SK-N-SH treated with all-trans-retinoic acid at 6 μM for 48 hours (cell line): ENCODE measurements at regions not wholly inside any gene's neighbourhood (a gene's known extent, or its start where the extent isn't known, plus 50 kb on each side); places are given as distances from the start of the nearest gene placed in this dataset.

Source experiments
- ATAC-seq: fragments of 200-7000 bp; cut with Tn5 transposase; 3 replicates; pipeline ENCODE4 v1.9.1; 2020; ENCODE audit warnings: mild to moderate bottlenecking, moderate library complexity
- ARNTL ChIP-seq: fragments of 450-650 bp; formaldehyde crosslinking; IDR thresholded peaks from 2 replicates; pipeline ENCODE4 v1.5.0; 2020; ENCODE audit warnings: low read depth, mild to moderate bottlenecking, moderate library complexity, borderline replicate concordance
- BACH2 ChIP-seq: fragments of 250-450 bp; sonication (Bioruptor Pico); IDR thresholded peaks from 2 replicates; pipeline ENCODE4 v1.9.0; 2021; ENCODE audit warnings: mild to moderate bottlenecking, borderline replicate concordance
- CREB5 ChIP-seq: fragments of 250-450 bp; sonication (Bioruptor Pico); IDR thresholded peaks from 2 replicates; pipeline ENCODE4 v1.5.1; 2020; ENCODE audit warnings: low read depth, mild to moderate bottlenecking, moderate library complexity
- CSRNP3 ChIP-seq: fragments of 250-450 bp; sonication (Bioruptor Pico); IDR thresholded peaks from 2 replicates; pipeline ENCODE4 v1.5.1; 2021; ENCODE audit warnings: mild to moderate bottlenecking, moderate library complexity
- ESRRG ChIP-seq: fragments of 250-450 bp; sonication (Bioruptor Pico); IDR thresholded peaks from 2 replicates; pipeline ENCODE4 v1.6.1; 2021; ENCODE audit warnings: mild to moderate bottlenecking
- GLIS3 ChIP-seq: fragments of 250-450 bp; sonication (Bioruptor Pico); IDR thresholded peaks from 2 replicates; pipeline ENCODE4 v1.5.0; 2020; ENCODE audit warnings: mild to moderate bottlenecking, moderate library complexity
- ISL1 ChIP-seq: fragments of 250-450 bp; sonication (Bioruptor Pico); IDR thresholded peaks from 2 replicates; pipeline ENCODE4 v2.1.2; 2022; ENCODE audit warnings: mild to moderate bottlenecking, moderate library complexity
- OSR1 ChIP-seq: fragments of 250-450 bp; sonication (Bioruptor Pico); IDR thresholded peaks from 2 replicates; pipeline ENCODE4 v1.8.0; 2022; ENCODE audit warnings: moderate library complexity, mild to moderate bottlenecking, inconsistent platforms
- PATZ1 ChIP-seq: fragments of 250-450 bp; sonication (Bioruptor Pico); IDR thresholded peaks from 2 replicates; pipeline ENCODE4 v1.8.0; 2020; ENCODE audit warnings: mild to moderate bottlenecking, moderate library complexity, borderline replicate concordance
- POU6F1 ChIP-seq: fragments of 250-450 bp; sonication (Bioruptor Pico); IDR thresholded peaks from 2 replicates; pipeline ENCODE4 v1.8.0; 2021; ENCODE audit warnings: low read depth, mild to moderate bottlenecking, moderate library complexity, borderline replicate concordance
- RARB ChIP-seq: fragments of 250-450 bp; sonication (Bioruptor Pico); IDR thresholded peaks from 2 replicates; pipeline ENCODE4 v1.8.0; 2021; ENCODE audit warnings: mild to moderate bottlenecking, moderate library complexity
- SNAI2 ChIP-seq: fragments of 250-450 bp; sonication (Bioruptor Pico); IDR thresholded peaks from 2 replicates; pipeline ENCODE4 v1.5.0; 2020; ENCODE audit warnings: mild to moderate bottlenecking, moderate library complexity
- TCF4 ChIP-seq: fragments of 250-450 bp; sonication (Bioruptor Pico); IDR thresholded peaks from 2 replicates; pipeline ENCODE4 v1.8.0; 2021; ENCODE audit warnings: mild to moderate bottlenecking, moderate library complexity, borderline replicate concordance
- TOX ChIP-seq: fragments of 250-450 bp; sonication (Bioruptor Pico); IDR thresholded peaks from 2 replicates; pipeline ENCODE4 v1.8.0; 2021; ENCODE audit warnings: mild to moderate bottlenecking, moderate library complexity, borderline replicate concordance
- TSHZ2 ChIP-seq: fragments of 250-450 bp; sonication (Bioruptor Pico); IDR thresholded peaks from 2 replicates; pipeline ENCODE4 v1.5.0; 2020; ENCODE audit warnings: mild to moderate bottlenecking, moderate library complexity
- ZC3H10 ChIP-seq: fragments of 250-450 bp; sonication (Bioruptor Pico); IDR thresholded peaks from 2 replicates; pipeline ENCODE4 v1.5.1; 2021; ENCODE audit warnings: mild to moderate bottlenecking, moderate library complexity
- ZFP3 ChIP-seq: fragments of 250-450 bp; sonication (Bioruptor Pico); IDR thresholded peaks from 2 replicates; pipeline ENCODE4 v1.5.0; 2020; ENCODE audit warnings: mild to moderate bottlenecking, moderate library complexity
- ZFP30 ChIP-seq: fragments of 450-650 bp; formaldehyde crosslinking; IDR thresholded peaks from 2 replicates; pipeline ENCODE4 v1.5.0; 2022; ENCODE audit warnings: mild to moderate bottlenecking, moderate library complexity
- ZNF565 ChIP-seq: fragments of 450-650 bp; formaldehyde crosslinking; conservative IDR thresholded peaks from 2 replicates; pipeline ENCODE4 v1.5.0; 2020; ENCODE audit warnings: low read depth, mild to moderate bottlenecking, moderate library complexity
- ZNF70 ChIP-seq: fragments of 450-650 bp; formaldehyde crosslinking; IDR thresholded peaks from 2 replicates; pipeline ENCODE4 v1.5.0; 2020; ENCODE audit warnings: mild to moderate bottlenecking, moderate library complexity
- ZNF8 ChIP-seq: fragments of 450-650 bp; formaldehyde crosslinking; IDR thresholded peaks from 2 replicates; pipeline ENCODE4 v1.5.0; 2020; ENCODE audit warnings: mild to moderate bottlenecking, moderate library complexity

- no peak for ATAC-seq
- TF ChIP-seq BACH2 (CRISPR knock-in tag) = no peak
- TF ChIP-seq POU6F1 (CRISPR knock-in tag) = no peak
- TF ChIP-seq ZNF70 (CRISPR knock-in tag) = no peak
- TF ChIP-seq SNAI2 = no peak
- TF ChIP-seq ZNF565 (CRISPR knock-in tag) = no peak
Measured at GRCh38 chr2:22600999-22601398, 784.0 kb upstream of the KLHL29 start.

GRCh38 chr2:22604136-22604535 lies 780.8 kb upstream of the KLHL29 start:
- ATAC-seq = no peak

GRCh38 chr2:22616031-22616430 lies 768.9 kb upstream of the KLHL29 start:
- ATAC-seq = no peak
- TF ChIP-seq GLIS3 (no peak), ISL1 (CRISPR knock-in tag) (no peak), PATZ1 (CRISPR knock-in tag) (no peak), ZNF565 (CRISPR knock-in tag) (no peak), TSHZ2 (CRISPR knock-in tag) (no peak), ARNTL (no peak), TOX (no peak), ZNF8 (CRISPR knock-in tag) (no peak), ESRRG (CRISPR knock-in tag) (no peak), ZC3H10 (CRISPR knock-in tag) (no peak), TCF4 (no peak), ZFP3 (CRISPR knock-in tag) (no peak), CREB5 (CRISPR knock-in tag) (no peak), ZFP30 (no peak), POU6F1 (CRISPR knock-in tag) (no peak), OSR1 (CRISPR knock-in tag) (no peak), ZNF70 (CRISPR knock-in tag) (no peak), RARB (no peak), CSRNP3 (CRISPR knock-in tag) (no peak)
- TF ChIP-seq, all 23 proteins: peak for 0

More at GRCh38 chr2:22604136-22604535, 780.8 kb upstream of the KLHL29 start:
- no peak for TF ChIP-seq TCF4
